Small intestine (tissue), 7 donors: ENCODE measurements at regions not wholly inside any gene's neighbourhood (a gene's known extent, or its start where the extent isn't known, plus 50 kb on each side); places are given as distances from the start of the nearest gene placed in this dataset.
A peak's percentile ranks its signal among the peaks of the same experiment; 100 is the strongest.

ENCODE experiments used
- DNase-seq, 2 donors: peaks; one replicate each; pipeline versions ENCODE4 v3.0.0 to v3.0.0-alpha.2; 2013
- FAIRE-seq: peaks from 2 replicates; lab custom pipeline; 2012; peaks lifted over from hg19 to GRCh38; lab: Jason Lieb, UNC
- H3K27ac ChIP-seq, 3 donors: one replicate each; pipeline ENCODE4 v1.5.1; 2013; ENCODE audit warnings: low read length in 2 of 3, mild to moderate bottlenecking in 2 of 3, control low read depth in 1 of 3, inconsistent platforms in 1 of 3, low read depth in 1 of 3, moderate library complexity in 1 of 3
- H3K27me3 ChIP-seq, 3 donors: one replicate each; pipeline ENCODE4 v1.6.1; 2013; ENCODE audit warnings: low read length in 3 of 3, inconsistent platforms in 1 of 3; ENCODE audit not compliant: control insufficient read depth in 3 of 3, insufficient read depth in 3 of 3
- H3K36me3 ChIP-seq, 3 donors: one replicate each; pipeline ENCODE4 v1.6.1; 2013; ENCODE audit warnings: low read length in 3 of 3, inconsistent platforms in 1 of 3, low read depth in 1 of 3, mild to moderate bottlenecking in 1 of 3, moderate library complexity in 1 of 3; ENCODE audit not compliant: control insufficient read depth in 3 of 3, insufficient read depth in 2 of 3
- H3K4me1 ChIP-seq, 3 donors: one replicate each; pipeline ENCODE4 v1.6.1; 2013; ENCODE audit warnings: low read length in 2 of 3, inconsistent platforms in 1 of 3, low read depth in 1 of 3, mild to moderate bottlenecking in 1 of 3, moderate library complexity in 1 of 3; ENCODE audit not compliant: control insufficient read depth in 3 of 3, insufficient read depth in 2 of 3
- H3K4me3 ChIP-seq, 3 donors: one replicate each; pipeline ENCODE4 v1.5.1; 2013; ENCODE audit warnings: low read length in 3 of 3, control low read depth in 1 of 3, inconsistent platforms in 1 of 3, low read depth in 1 of 3, mild to moderate bottlenecking in 1 of 3, moderate library complexity in 1 of 3
- H3K9me3 ChIP-seq, 2 donors: one replicate each; pipeline ENCODE4 v1.6.1; 2013; ENCODE audit warnings: low read depth in 1 of 2, low read length in 1 of 2; ENCODE audit not compliant: control insufficient read depth in 2 of 2, insufficient read depth in 1 of 2
- WGBS, 3 donors: extraction: QIAGEN DNeasy Blood & Tissue Kit; methylation state at CpG; one replicate each; pipeline ENCODE4 v1.1.7; 2013; 5-methylcytosine and 5-hydroxymethylcytosine counted together
- donor health status: healthy with polysubstance abuse.
- donor health status: control.
- donor health status: control.
- donor health status: Bipolar disorder and iron deficiency.
- donor health status: healthy.

DNA sequence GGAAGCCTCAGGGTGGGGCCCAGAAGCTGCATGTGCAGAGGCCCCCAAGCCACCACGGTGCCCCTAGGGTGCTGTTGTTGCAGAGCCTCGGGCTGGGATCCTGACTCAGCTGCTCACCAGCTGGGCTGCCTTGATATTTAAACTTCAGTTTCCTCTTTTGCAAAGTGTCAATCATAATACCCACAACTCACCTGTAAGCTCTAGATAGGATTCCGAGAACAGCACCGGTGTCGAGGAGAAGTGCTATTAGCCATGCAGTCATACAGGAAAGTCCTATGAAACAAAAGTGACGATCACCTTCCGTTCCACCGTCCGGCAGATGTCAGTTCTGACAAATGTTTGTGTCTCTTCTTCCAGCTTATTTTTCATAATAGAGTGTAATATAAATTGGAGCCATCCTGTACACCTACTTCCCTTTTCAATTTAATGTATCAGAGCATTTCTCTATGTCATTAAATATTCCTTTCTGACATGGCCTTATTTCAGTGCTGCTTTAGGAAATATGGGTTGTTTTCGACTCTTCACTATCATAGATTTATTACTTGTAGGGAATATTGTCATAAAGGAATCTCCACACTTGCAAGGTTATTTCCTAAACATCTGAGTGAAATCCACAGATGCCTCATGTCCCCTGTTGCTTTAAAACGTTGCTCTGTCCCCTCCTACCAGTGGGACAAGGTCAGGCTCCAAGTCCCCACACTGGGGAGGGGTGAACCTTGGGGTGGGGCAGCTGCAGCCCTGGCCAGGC, 100.8 kb downstream of the SIK1 start:
- no peak for DNase-seq
- no peaks in the 10 kb centered on the region for H3K9me3 ChIP-seq
- no peak for FAIRE-seq
- no peaks in the 10 kb centered on the region for H3K27me3 ChIP-seq
- H3K4me3 ChIP-seq, result no peak overlapping the region
- H3K4me1 ChIP-seq, result peaks cover 0 to 23% (median 0%) of the 10 kb centered on the region in 3 donors
- H3K36me3 ChIP-seq, result no peaks in the 10 kb centered on the region
- H3K27ac ChIP-seq, result no peak overlapping the region
- WGBS, 3 donors, result 48 to 62% (median 54%) methylated on average over 11 of the region's 11 CpGs

DNA sequence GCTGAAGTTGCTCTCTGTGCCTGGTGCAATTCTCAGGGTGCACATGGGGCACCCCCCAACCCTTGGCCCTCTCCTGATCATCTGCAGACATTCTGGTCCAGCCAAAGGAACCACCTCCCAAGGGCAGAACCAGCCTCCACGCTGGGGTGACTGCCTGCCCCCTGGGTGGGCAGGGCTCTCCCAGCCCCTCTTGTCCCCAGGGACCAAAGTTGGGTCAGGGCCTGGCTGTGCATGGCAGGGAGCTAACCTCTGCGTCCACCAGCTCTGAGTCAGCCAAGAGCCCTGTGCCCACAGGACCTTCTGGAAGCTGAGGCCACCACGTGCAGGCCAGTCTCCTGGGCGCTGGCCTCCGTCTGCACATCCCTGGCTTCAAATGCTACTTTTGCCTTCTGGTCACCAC, 101.9 kb downstream of the SIK1 start:
- H3K36me3 ChIP-seq, result no peaks in the 10 kb centered on the region
- no peaks in the 10 kb centered on the region for H3K9me3 ChIP-seq
- no peak overlapping the region for H3K27ac ChIP-seq
- no peaks in the 10 kb centered on the region for H3K27me3 ChIP-seq
- no peak overlapping the region for H3K4me3 ChIP-seq
- H3K4me1 ChIP-seq, result peaks cover 0 to 32% (median 0%) of the 10 kb centered on the region in 3 donors
- FAIRE-seq (no peak), DNase-seq (no peak)
- 84 to 96% (median 89%) methylated on average over 5 of the region's 5 CpGs for WGBS, 3 donors

DNA sequence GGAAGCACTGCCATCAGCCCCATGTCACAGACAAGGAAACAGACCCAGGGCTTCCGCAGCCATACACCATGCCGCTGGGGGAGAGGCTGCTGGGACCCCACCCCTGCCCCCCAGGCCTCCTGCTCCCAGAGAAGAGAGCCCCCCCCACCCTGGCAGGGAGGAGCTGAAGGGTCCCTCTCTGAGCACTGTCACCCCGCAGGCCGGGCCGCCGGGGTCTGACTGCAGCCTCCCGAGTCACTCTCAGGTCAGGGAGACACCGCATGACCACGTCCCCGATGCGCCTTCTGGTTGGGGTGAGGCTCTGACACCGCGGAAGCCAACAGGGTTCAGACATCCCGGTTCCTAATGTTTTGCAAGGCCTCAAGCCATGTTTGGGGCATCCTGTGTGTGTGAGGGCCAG, 102.3 kb downstream of the SIK1 start:
- no peak for DNase-seq

DNA sequence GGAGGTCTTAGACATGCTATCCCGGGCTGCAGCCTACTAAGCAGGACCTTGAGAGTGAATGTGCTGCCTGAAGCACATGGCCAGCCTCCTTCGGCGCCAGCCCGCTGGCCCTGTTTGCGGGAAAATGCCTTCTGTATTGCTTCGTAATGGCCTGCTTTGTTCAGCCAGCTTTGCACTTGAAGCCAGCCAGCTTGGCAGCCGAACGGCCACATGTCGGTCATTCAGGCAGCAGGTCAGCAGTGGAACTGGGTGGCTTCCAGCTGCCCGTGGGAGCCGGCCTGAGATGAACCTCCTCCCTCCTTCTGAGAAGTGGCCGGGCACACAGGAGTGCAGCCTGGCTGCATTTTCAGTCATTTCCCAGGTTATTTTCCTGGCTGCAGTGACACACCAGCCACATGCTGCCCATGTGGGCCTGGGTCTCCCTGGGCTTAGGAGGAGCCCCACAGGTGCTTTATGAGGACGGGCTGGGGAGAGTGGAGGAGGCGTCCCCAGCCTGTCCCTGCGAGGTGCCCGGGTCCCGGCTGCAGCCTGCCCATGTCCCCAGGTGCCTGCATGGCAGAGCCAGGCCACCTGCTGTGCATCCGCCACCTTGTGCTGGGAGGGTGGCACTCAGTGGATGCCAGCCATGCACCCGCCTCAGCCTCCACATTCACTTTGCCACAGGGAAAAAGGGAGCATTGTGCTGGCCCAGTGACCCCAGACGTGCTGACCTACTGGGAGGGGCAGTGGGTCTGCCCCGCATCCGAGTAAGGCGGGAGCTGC, 103.5 kb downstream of the SIK1 start:
- FAIRE-seq, result no peak
- Histone ChIP-seq H3K27ac (no peak overlapping the region), H3K9me3 (peaks cover 0 to 1% of the 10 kb centered on the region in 2 donors), H3K4me3 (no peak overlapping the region), H3K36me3 (no peaks in the 10 kb centered on the region), H3K4me1 (peaks cover 0 to 36% (median 0%) of the 10 kb centered on the region in 3 donors), H3K27me3 (no peaks in the 10 kb centered on the region)
- 73 to 83% (median 79%) methylated on average over 23 of the region's 23 CpGs for WGBS, 3 donors
- DNase-seq, result no peak

More for the DNA sequence above, 102.3 kb downstream of the SIK1 start:
- H3K36me3 ChIP-seq, result no peaks in the 10 kb centered on the region
- WGBS, 3 donors, result 93 to 96% (median 95%) methylated on average over 14 of the region's 14 CpGs
- H3K4me1 ChIP-seq, result peaks cover 0 to 32% (median 0%) of the 10 kb centered on the region in 3 donors
- no peaks in the 10 kb centered on the region for H3K27me3 ChIP-seq
- no peak for FAIRE-seq
- no peak overlapping the region for H3K27ac ChIP-seq
- H3K4me3 ChIP-seq, result no peak overlapping the region
- H3K9me3 ChIP-seq, result no peaks in the 10 kb centered on the region

DNA sequence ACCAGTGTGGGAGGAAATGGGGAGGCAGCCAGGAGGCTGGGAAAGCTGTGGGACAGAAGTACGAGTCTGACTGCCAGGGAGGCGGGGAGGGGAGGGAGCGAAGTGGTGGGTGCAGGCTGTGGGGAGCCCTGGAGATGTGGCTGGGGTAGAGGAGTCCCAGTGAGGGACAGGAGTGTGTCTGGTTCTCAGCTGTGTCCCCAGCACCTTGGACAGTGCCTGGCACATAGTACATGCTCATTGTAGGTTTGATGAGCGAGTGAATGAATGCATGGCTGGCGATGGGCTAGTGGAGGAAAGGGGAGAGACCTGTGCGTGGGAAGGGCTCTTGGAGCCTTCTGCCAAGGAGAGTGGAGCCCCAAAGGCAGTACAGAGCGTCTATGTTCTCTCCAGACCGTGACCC, 104.1 kb downstream of the SIK1 start:
- FAIRE-seq, result no peak
- Histone ChIP-seq H3K36me3 (no peaks in the 10 kb centered on the region), H3K27me3 (no peaks in the 10 kb centered on the region), H3K27ac (no peak overlapping the region), H3K4me3 (no peak overlapping the region), H3K9me3 (peaks cover 0 to 7% of the 10 kb centered on the region in 2 donors), H3K4me1 (peaks cover 0 to 36% (median 0%) of the 10 kb centered on the region in 3 donors)
- no peak for DNase-seq
- 76 to 85% (median 84%) methylated on average over 7 to 8 of the region's 8 CpGs for WGBS, 3 donors

DNA sequence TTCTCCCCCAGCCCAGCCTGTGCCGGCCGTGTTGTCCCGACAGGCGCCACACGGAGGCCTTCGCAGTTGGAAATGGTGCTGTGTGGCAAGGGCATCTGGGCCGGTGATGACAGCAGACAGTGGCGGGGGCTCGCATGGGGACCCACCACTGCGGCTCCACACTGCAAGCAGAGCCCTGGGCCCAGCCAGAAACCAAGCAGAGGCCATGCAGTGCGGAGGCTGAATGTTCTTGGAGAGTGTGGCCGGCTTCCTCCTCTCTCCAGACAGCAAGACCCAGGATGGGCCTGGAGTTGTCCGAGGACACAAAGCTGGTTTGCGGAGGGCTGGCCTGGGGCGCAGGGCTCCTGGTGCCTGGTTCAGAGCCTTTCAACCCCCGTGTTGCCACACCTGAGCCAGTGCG, 104.6 kb downstream of the SIK1 start:
- Histone ChIP-seq H3K9me3 (peaks cover 0 to 11% of the 10 kb centered on the region in 2 donors), H3K27ac (no peak overlapping the region), H3K4me3 (no peak overlapping the region), H3K4me1 (peaks cover 0 to 36% (median 0%) of the 10 kb centered on the region in 3 donors), H3K27me3 (no peaks in the 10 kb centered on the region), H3K36me3 (no peaks in the 10 kb centered on the region)
- 91 to 93% (median 93%) methylated on average over 17 of the region's 17 CpGs for WGBS, 3 donors
- FAIRE-seq (no peak), DNase-seq (no peak)

DNA sequence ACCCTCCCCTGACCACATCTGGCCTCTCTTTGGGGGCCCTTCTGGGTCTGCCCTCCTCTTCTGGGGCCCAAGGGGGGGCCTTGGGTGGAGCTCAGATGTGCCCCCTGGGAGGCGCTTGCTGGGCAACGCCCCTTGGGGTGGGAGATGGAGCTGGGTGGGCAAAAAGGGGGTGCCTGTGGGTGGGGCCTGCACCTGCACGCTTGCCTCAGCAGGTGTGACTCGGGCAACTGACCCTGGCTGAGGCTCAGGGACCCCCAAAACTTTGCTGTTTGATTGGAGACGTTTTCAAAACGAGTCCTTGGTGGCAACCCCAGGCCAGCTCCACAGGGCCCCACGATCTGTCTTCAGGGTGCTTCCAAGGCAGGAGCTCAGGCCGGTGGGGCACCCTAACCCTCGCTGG, 105.3 kb downstream of the SIK1 start:
- Histone ChIP-seq H3K4me3 (no peak overlapping the region), H3K27ac (peak overlapping the region in 1 of 3 donors; percentile 87), H3K27me3 (no peaks in the 10 kb centered on the region), H3K4me1 (peaks cover 0 to 33% (median 0%) of the 10 kb centered on the region in 3 donors), H3K36me3 (no peaks in the 10 kb centered on the region), H3K9me3 (peaks cover 0 to 18% of the 10 kb centered on the region in 2 donors)
- no peak for FAIRE-seq
- 84 to 95% (median 85%) methylated on average over 9 of the region's 9 CpGs for WGBS, 3 donors
- no peak for DNase-seq

DNA sequence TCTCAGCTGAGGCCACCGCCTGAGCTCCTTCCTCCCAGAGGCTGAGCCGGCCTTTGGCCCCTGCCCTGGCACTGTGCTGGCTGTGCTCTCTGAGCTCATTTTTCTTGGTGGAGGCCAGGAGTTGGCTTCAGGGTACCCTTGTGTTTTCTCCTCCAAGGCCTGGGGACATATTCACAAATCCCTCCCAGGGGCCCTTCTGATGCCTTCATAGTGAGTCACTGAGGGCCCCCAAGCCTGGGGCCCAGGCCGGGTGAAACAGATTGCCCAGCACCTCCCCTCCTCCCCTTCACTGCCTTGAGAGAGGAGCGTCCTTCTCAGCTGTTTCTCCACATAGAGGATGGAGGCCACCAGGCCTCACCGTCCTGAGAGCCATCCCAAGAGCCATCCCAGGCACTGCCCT, 105.8 kb downstream of the SIK1 start:
- WGBS, 3 donors, result 45 to 69% (median 62%) methylated on average over 5 of the region's 5 CpGs
- no peak overlapping the region for H3K4me3 ChIP-seq
- peaks cover 0 to 19% of the 10 kb centered on the region in 2 donors for H3K9me3 ChIP-seq
- peaks cover 0 to 28% (median 0%) of the 10 kb centered on the region in 3 donors for H3K4me1 ChIP-seq
- FAIRE-seq (no peak), DNase-seq (peak; percentile 38 to 64)
- no peaks in the 10 kb centered on the region for H3K27me3 ChIP-seq
- H3K36me3 ChIP-seq, result no peaks in the 10 kb centered on the region
- peak overlapping the region in 1 of 3 donors; percentile 87 for H3K27ac ChIP-seq
